PC-3 (cell line): ENCODE measurements at regions not wholly inside any gene's neighbourhood (a gene's known extent, or its start where the extent isn't known, plus 50 kb on each side); places are given as distances from the start of the nearest gene placed in this dataset.

Source experiments
- ATAC-seq: fragments of 200-7000 bp; cut with Tn5 transposase; 2 replicates; pipeline ENCODE4 v1.9.1; 2020; ENCODE audit warnings: mild to moderate bottlenecking, moderate library complexity
- BruUV-seq: library from RNA; stranded (reverse); fragments of 400-500 nt; replicated peaks from 2 replicates; lab custom pipeline; 2021; lab: Mats Ljungman, UMichigan
- CTCF ChIA-PET: fragments of 300-600 bp; sonication (Branson Sonifier 250); formaldehyde crosslinking; loops from one replicate; lab custom pipeline; 2022; ENCODE audit warnings: antibody characterized with exemption; lab: Charles Lee
- POLR2A ChIA-PET: fragments of 300-600 bp; sonication (Branson Sonifier 250); formaldehyde crosslinking; loops from one replicate; lab custom pipeline; 2022; ENCODE audit warnings: antibody characterized with exemption; ENCODE audit not compliant: unreplicated experiment; lab: Charles Lee
- DNase-seq: peaks from one replicate; pipeline ENCODE4 v3.0.0-alpha.2; 2015
- H2AFZ ChIP-seq: fragments of 300-600 bp; sonication (generic); 2 replicates; pipeline ENCODE4 v1.6.0; 2016; ENCODE audit warnings: antibody characterized with exemption, low read length
- H3F3A ChIP-seq: fragments of 300-600 bp; sonication (generic); one replicate; pipeline ENCODE4 v1.6.0; 2017; ENCODE audit warnings: antibody characterized with exemption, low read length, control low read depth, mild to moderate bottlenecking; ENCODE audit not compliant: unreplicated experiment
- H3K27ac ChIP-seq: fragments of 300-600 bp; sonication (generic); 2 replicates; pipeline ENCODE4 v1.5.1; 2016; ENCODE audit warnings: mild to moderate bottlenecking, low read length
- H3K27me3 ChIP-seq: fragments of 300-600 bp; sonication (generic); 2 replicates; pipeline ENCODE4 v1.6.1; 2016; ENCODE audit warnings: low read length, mixed read lengths
- H3K36me3 ChIP-seq: fragments of 300-600 bp; sonication (generic); 2 replicates; pipeline ENCODE4 v1.6.1; 2016; ENCODE audit warnings: low read depth, mixed run types, low read length, mixed read lengths
- H3K4me1 ChIP-seq: fragments of 300-600 bp; sonication (generic); 2 replicates; pipeline ENCODE4 v1.5.1; 2016; ENCODE audit warnings: low read length; ENCODE audit not compliant: insufficient read depth
- H3K4me2 ChIP-seq: fragments of 300-600 bp; sonication (generic); 2 replicates; pipeline ENCODE4 v1.6.0; 2016; ENCODE audit warnings: low read length
- H3K4me3 ChIP-seq: fragments of 300-600 bp; sonication (generic); 2 replicates; pipeline ENCODE4 v1.5.1; 2016; ENCODE audit warnings: mild to moderate bottlenecking, low read length, mixed read lengths
- H3K79me2 ChIP-seq: fragments of 300-600 bp; sonication (generic); 2 replicates; pipeline ENCODE4 v1.6.1; 2017; ENCODE audit warnings: low read length, mixed read lengths
- H3K9ac ChIP-seq: fragments of 300-600 bp; sonication (generic); 2 replicates; pipeline ENCODE4 v1.6.0; 2016; ENCODE audit warnings: mild to moderate bottlenecking, low read length
- H3K9me2 ChIP-seq: fragments of 300-600 bp; sonication (generic); replicated peaks from 2 replicates; pipeline ENCODE4 v1.6.1; 2016; ENCODE audit warnings: mixed run types, low read length, mixed read lengths
- H3K9me3 ChIP-seq: fragments of 300-600 bp; sonication (generic); 2 replicates; pipeline ENCODE4 v1.6.1; 2016; ENCODE audit warnings: low read length, mixed read lengths
- H4K20me1 ChIP-seq: fragments of 300-600 bp; sonication (generic); 2 replicates; pipeline ENCODE4 v1.6.1; 2016; ENCODE audit warnings: low read length, mixed read lengths
- CTCF ChIP-seq: fragments of 300-600 bp; sonication (generic); conservative IDR thresholded peaks from 2 replicates; pipeline ENCODE4 v1.5.1; 2017; ENCODE audit warnings: antibody characterized with exemption, low read depth, mild to moderate bottlenecking, low read length
- EZH2 ChIP-seq: fragments of 300-600 bp; sonication (generic); IDR thresholded peaks from one replicate; pipeline ENCODE4 v1.6.1; 2017; ENCODE audit warnings: antibody characterized with exemption, mild to moderate bottlenecking, low read length; ENCODE audit not compliant: unreplicated experiment
- EZH2phosphoT487 ChIP-seq: fragments of 300-600 bp; sonication (generic); IDR thresholded peaks from 2 replicates; pipeline ENCODE4 v1.6.1; 2018; ENCODE audit warnings: mild to moderate bottlenecking, antibody characterized with exemption, low read length, borderline replicate concordance
- intact Hi-C: fragments of 100-400 bp; cut with micrococcal nuclease; formaldehyde crosslinking; loops from 2 replicates; pipeline ENCODE4 v1.9.0; 2023

- Histone ChIP-seq H3K9ac (no peak overlapping the region), H3F3A (no peaks in the 10 kb centered on the region), H4K20me1 (no peaks in the 10 kb centered on the region), H3K4me1 (no peaks in the 10 kb centered on the region), H3K4me2 (no peak overlapping the region), H3K9me3 (no peaks in the 10 kb centered on the region; the same call in 1 of the 2 replicates), H3K79me2 (no peaks in the 10 kb centered on the region), H2AFZ (no peak overlapping the region), H3K36me3 (no peaks in the 10 kb centered on the region), H3K4me3 (no peak overlapping the region), H3K9me2 (no peaks in the 10 kb centered on the region), H3K27ac (no peak overlapping the region), H3K27me3 (peaks cover 80% of the 10 kb centered on the region)
- DNase-seq = no peak
- no peak for ATAC-seq
- ChIA-PET POLR2A (no interaction called here), CTCF (no interaction called here)
- intact Hi-C loops = no loop called here
- BruUV-seq = no TSS peak
- TF ChIP-seq EZH2phosphoT487 (no peak), CTCF (no peak), EZH2 (no peak)
Observed at GRCh38 chr1:4108758-4109627, 208.9 kb upstream of the C1orf174 start.

GRCh38 chr1:4109628-4109940, 209.5 kb upstream of the C1orf174 start:
- POLR2A ChIA-PET = no interaction called here

More at GRCh38 chr1:4109628-4109940, 209.5 kb upstream of the C1orf174 start:
- Histone ChIP-seq H3K4me2 (no peak overlapping the region), H3K27ac (no peak overlapping the region), H3K4me1 (no peaks in the 10 kb centered on the region), H3K27me3 (peaks cover 85% of the 10 kb centered on the region), H3K9me3 (no peaks in the 10 kb centered on the region; the same call in 1 of the 2 replicates), H3K36me3 (no peaks in the 10 kb centered on the region), H4K20me1 (no peaks in the 10 kb centered on the region), H3K79me2 (no peaks in the 10 kb centered on the region), H3K9me2 (no peaks in the 10 kb centered on the region), H3K4me3 (no peak overlapping the region), H2AFZ (no peak overlapping the region), H3K9ac (no peak overlapping the region), H3F3A (no peaks in the 10 kb centered on the region)
- CTCF ChIA-PET = no interaction called here
- no TSS peak for BruUV-seq
- no peak for ATAC-seq
- DNase-seq = no peak
- intact Hi-C loops = no loop called here
- no peak for TF ChIP-seq EZH2phosphoT487
- no peak for TF ChIP-seq EZH2
- no peak for TF ChIP-seq CTCF
